IMR-90 (cell line): ENCODE measurements at regions not wholly inside any gene's neighbourhood (a gene's known extent, or its start where the extent isn't known, plus 50 kb on each side); places are given as distances from the start of the nearest gene placed in this dataset.

ENCODE experiments used
- BHLHE40 ChIP-seq: fragments of 150-350 bp; IDR thresholded peaks from 2 replicates; pipeline ENCODE4 v1.6.1; 2016; ENCODE audit warnings: mild to moderate bottlenecking, low read depth, low read length
- CTCF ChIP-seq: conservative IDR thresholded peaks from 2 replicates; pipeline ENCODE4 v1.5.1; 2012; ENCODE audit warnings: mild to moderate bottlenecking, low read depth, low read length, improper control_type of control experiment
- ELK1 ChIP-seq: fragments of 150-350 bp; IDR thresholded peaks from 2 replicates; pipeline ENCODE4 v1.6.1; 2016; ENCODE audit warnings: low read depth, mild to moderate bottlenecking, low read length, moderate library complexity, borderline replicate concordance
- MAZ ChIP-seq: IDR thresholded peaks from 2 replicates; pipeline ENCODE4 v1.6.1; 2012; ENCODE audit warnings: low read depth, mild to moderate bottlenecking, low read length, improper control_type of control experiment, moderate library complexity, borderline replicate concordance
- MXI1 ChIP-seq: IDR thresholded peaks from 2 replicates; pipeline ENCODE4 v1.6.1; 2012; ENCODE audit warnings: low read depth, mild to moderate bottlenecking, low read length, moderate library complexity, borderline replicate concordance
- POLR2A ChIP-seq: IDR thresholded peaks from 2 replicates; pipeline ENCODE4 v1.6.1; 2012; ENCODE audit warnings: mild to moderate bottlenecking, low read depth, low read length
- RAD21 ChIP-seq: IDR thresholded peaks from 2 replicates; pipeline ENCODE4 v1.6.1; 2012; ENCODE audit warnings: low read length, improper control_type of control experiment
- RCOR1 ChIP-seq: IDR thresholded peaks from 2 replicates; pipeline ENCODE4 v1.6.1; 2012; ENCODE audit warnings: mild to moderate bottlenecking, low read length, improper control_type of control experiment; ENCODE audit not compliant: insufficient replicate concordance
- RFX5 ChIP-seq: IDR thresholded peaks from 2 replicates; pipeline ENCODE4 v1.8.0; 2012; ENCODE audit warnings: low read depth, mild to moderate bottlenecking, low read length, moderate library complexity
- SMC3 ChIP-seq: fragments of 150-350 bp; IDR thresholded peaks from 2 replicates; pipeline ENCODE4 v1.6.1; 2016; ENCODE audit warnings: low read depth, mild to moderate bottlenecking, antibody characterized with exemption, low read length, moderate library complexity
- USF2 ChIP-seq: fragments of 150-350 bp; IDR thresholded peaks from 2 replicates; pipeline ENCODE4 v1.6.1; 2017; ENCODE audit warnings: mild to moderate bottlenecking, antibody characterized with exemption, low read length, low read depth

GRCh38 chr7:42621543-42622219 is 290.2 kb downstream of the C7orf25 start:
- TF ChIP-seq CTCF (no peak), RAD21 (no peak), SMC3 (no peak), RFX5 (no peak), ELK1 (no peak), MXI1 (no peak), POLR2A (no peak), RCOR1 (no peak), BHLHE40 (no peak), USF2 (no peak), MAZ (no peak)
